SW 1271 (cell line): ENCODE measurements at regions not wholly inside any gene's neighbourhood (a gene's known extent, or its start where the extent isn't known, plus 50 kb on each side); places are given as distances from the start of the nearest gene placed in this dataset.
"Not testable (repeated sequence)": the region's sequence is repeated elsewhere in the genome, so short reads cannot be mapped to it uniquely, and the experiment has no call there.

ENCODE experiments used
- DNase-seq, 2 experiments: peaks; one replicate each; lab custom pipeline; 2025; lab: John Stamatoyannopoulos, UW

- DNase-seq: no peak
Observed at GRCh38 chr7:118418433-118418832, 193.9 kb downstream of the ANKRD7 start.

GRCh38 chr7:118420888-118421287 is 196.4 kb downstream of the ANKRD7 start:
- no peak for DNase-seq

- DNase-seq: no peak
Observed at GRCh38 chr7:118429141-118429540, 204.6 kb downstream of the ANKRD7 start.

- DNase-seq: no peak
Observed at GRCh38 chr7:118436663-118437062, 212.2 kb downstream of the ANKRD7 start.

- DNase-seq: not testable (repeated sequence)
Observed at GRCh38 chr7:118449030-118449429, 224.5 kb downstream of the ANKRD7 start.

GRCh38 chr7:118449797-118450567 is 225.5 kb downstream of the ANKRD7 start:
- no peak for DNase-seq

GRCh38 chr7:118452128-118452527 is 227.6 kb downstream of the ANKRD7 start:
- DNase-seq: no peak

- no peak for DNase-seq
Observed at GRCh38 chr7:118467381-118467780, 242.9 kb downstream of the ANKRD7 start.

GRCh38 chr7:118472581-118472980 is 248.1 kb downstream of the ANKRD7 start:
- DNase-seq: no peak

GRCh38 chr7:118473271-118473670 is 248.8 kb downstream of the ANKRD7 start:
- DNase-seq: no peak

- DNase-seq: no peak
Observed at GRCh38 chr7:118476036-118476435, 251.5 kb downstream of the ANKRD7 start.

- no peak for DNase-seq
Observed at GRCh38 chr7:118477036-118477435, 252.5 kb downstream of the ANKRD7 start.

GRCh38 chr7:118478236-118478635 is 253.7 kb downstream of the ANKRD7 start:
- no peak for DNase-seq

- DNase-seq: no peak
Observed at GRCh38 chr7:118478931-118479330, 254.4 kb downstream of the ANKRD7 start.

GRCh38 chr7:118492466-118492865 is 268.0 kb downstream of the ANKRD7 start:
- DNase-seq: no peak

GRCh38 chr7:118496138-118496644 is 271.7 kb downstream of the ANKRD7 start:
- no peak for DNase-seq

GRCh38 chr7:118502235-118502634 is 277.7 kb downstream of the ANKRD7 start:
- no peak for DNase-seq

GRCh38 chr7:118511146-118511545 is 286.6 kb downstream of the ANKRD7 start:
- DNase-seq: no peak

- DNase-seq: peak in 1 of 2 experiments; percentile 42
Observed at GRCh38 chr7:118517275-118517674, 292.8 kb downstream of the ANKRD7 start.

- DNase-seq: no peak
Observed at GRCh38 chr7:118525020-118525419, 300.5 kb downstream of the ANKRD7 start.

GRCh38 chr7:118531566-118531965 is 307.1 kb downstream of the ANKRD7 start:
- DNase-seq: no peak

GRCh38 chr7:118559207-118559606 is 334.7 kb downstream of the ANKRD7 start:
- DNase-seq: no peak

- no peak for DNase-seq
Observed at GRCh38 chr7:118563311-118563710, 338.8 kb downstream of the ANKRD7 start.

GRCh38 chr7:118572604-118573003 is 348.1 kb downstream of the ANKRD7 start:
- no peak for DNase-seq
